ENCODE measurements at regions not wholly inside any gene's neighbourhood (a gene's known extent, or its start where the extent isn't known, plus 50 kb on each side); places are given as distances from the start of the nearest gene placed in this dataset.

- H3K9me3 ChIP-seq (ENCODE audit: insufficient read depth, low read depth, low read length): no peaks in the 10 kb centered on the region
- FAIRE-seq (no peak), DNase-seq (ENCODE audit: low read depth) (no peak)
- Mint-ChIP-seq H3K4me3 (ENCODE audit: unreplicated experiment) (no peak overlapping the region), H3K27ac (ENCODE audit: unreplicated experiment) (no peak overlapping the region), H3K36me3 (ENCODE audit: low read depth, unreplicated experiment) (no peaks in the 10 kb centered on the region), H3K4me1 (ENCODE audit: low read depth, unreplicated experiment) (peaks cover 2% of the 10 kb centered on the region), H3K9me3 (ENCODE audit: unreplicated experiment) (no peaks in the 10 kb centered on the region), H3K27me3 (ENCODE audit: low read depth, unreplicated experiment) (no peaks in the 10 kb centered on the region)
- H3K9ac ChIP-seq (ENCODE audit: low read length): no peak overlapping the region
- H3K4me2 ChIP-seq (ENCODE audit: low read length): no peak overlapping the region
- H3K4me1 ChIP-seq (ENCODE audit: insufficient read depth, low read length): no peaks in the 10 kb centered on the region
- no peak for TF ChIP-seq CTCF (IDR thresholded peaks at IDR 0.05; ENCODE audit: insufficient read depth, low read depth, low read length)
- no peak overlapping the region for H2AFZ ChIP-seq (ENCODE audit: low read depth, low read length)
- H3K27ac ChIP-seq (ENCODE audit: low read depth, low read length): no peak overlapping the region
- no peak overlapping the region for H3K4me3 ChIP-seq (ENCODE audit: insufficient read depth, low read depth, low read length)
- H3K27me3 ChIP-seq (ENCODE audit: insufficient read depth, low read length): no peaks in the 10 kb centered on the region
- H3K79me2 ChIP-seq (ENCODE audit: insufficient read depth, low read length): no peaks in the 10 kb centered on the region
- H4K20me1 ChIP-seq (ENCODE audit: insufficient read depth, low read length): no peaks in the 10 kb centered on the region
- no peaks in the 10 kb centered on the region for H3K36me3 ChIP-seq (ENCODE audit: insufficient read depth, low read length)
These were observed 335.1 kb upstream of the PDE4D start for GRCh38 chr5:60228676-60229075.

DNA sequence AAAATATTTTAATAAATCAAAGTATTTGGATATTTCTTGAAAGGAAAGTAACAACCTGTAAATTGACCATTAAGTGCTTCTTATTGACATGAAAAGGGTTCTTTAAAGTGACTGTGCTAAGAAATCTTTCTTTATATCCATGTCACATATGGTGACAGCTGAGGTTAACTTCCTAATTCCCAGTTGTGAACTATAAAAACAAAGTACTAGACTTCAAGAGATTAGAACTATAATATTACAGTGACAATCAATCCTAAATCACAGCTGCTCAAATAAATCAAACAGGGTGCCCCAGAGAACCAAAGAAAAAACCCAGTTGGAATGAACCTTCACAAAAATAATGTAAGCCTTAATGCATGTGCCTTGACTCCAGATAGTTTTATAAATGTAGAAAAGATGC lies 332.6 kb upstream of the PDE4D start:
- Histone ChIP-seq H4K20me1 (ENCODE audit: insufficient read depth, low read length) (no peaks in the 10 kb centered on the region), H3K27me3 (ENCODE audit: insufficient read depth, low read length) (no peaks in the 10 kb centered on the region), H3K9me3 (ENCODE audit: insufficient read depth, low read depth, low read length) (no peaks in the 10 kb centered on the region), H3K36me3 (ENCODE audit: insufficient read depth, low read length) (no peaks in the 10 kb centered on the region), H3K27ac (ENCODE audit: low read depth, low read length) (no peak overlapping the region), H3K79me2 (ENCODE audit: insufficient read depth, low read length) (no peaks in the 10 kb centered on the region), H3K4me2 (ENCODE audit: low read length) (no peak overlapping the region), H3K9ac (ENCODE audit: low read length) (no peak overlapping the region), H3K4me1 (ENCODE audit: insufficient read depth, low read length) (no peaks in the 10 kb centered on the region), H3K4me3 (ENCODE audit: insufficient read depth, low read depth, low read length) (no peak overlapping the region), H2AFZ (ENCODE audit: low read depth, low read length) (no peak overlapping the region)
- Mint-ChIP-seq H3K9me3 (ENCODE audit: unreplicated experiment) (no peaks in the 10 kb centered on the region), H3K4me1 (ENCODE audit: low read depth, unreplicated experiment) (peaks cover 5% of the 10 kb centered on the region), H3K27me3 (ENCODE audit: low read depth, unreplicated experiment) (no peaks in the 10 kb centered on the region), H3K4me3 (ENCODE audit: unreplicated experiment) (no peak overlapping the region), H3K27ac (ENCODE audit: unreplicated experiment) (no peak overlapping the region), H3K36me3 (ENCODE audit: low read depth, unreplicated experiment) (no peaks in the 10 kb centered on the region)
- FAIRE-seq (no peak), DNase-seq (ENCODE audit: low read depth) (no peak)
- no peak for TF ChIP-seq EZH2 (IDR thresholded peaks at IDR 0.05; ENCODE audit: insufficient read depth, low read length)
- no peak for TF ChIP-seq CTCF (IDR thresholded peaks at IDR 0.05; ENCODE audit: insufficient read depth, low read depth, low read length)

GRCh38 chr5:60223342-60223741 lies 329.8 kb upstream of the PDE4D start:
- H3K27ac ChIP-seq (ENCODE audit: low read depth, low read length): no peak overlapping the region
- FAIRE-seq: no peak

More at GRCh38 chr5:60223342-60223741, 329.8 kb upstream of the PDE4D start:
- Histone ChIP-seq H3K9ac (ENCODE audit: low read length) (no peak overlapping the region), H3K4me1 (ENCODE audit: insufficient read depth, low read length) (no peaks in the 10 kb centered on the region), H3K4me2 (ENCODE audit: low read length) (no peak overlapping the region), H3K79me2 (ENCODE audit: insufficient read depth, low read length) (no peaks in the 10 kb centered on the region), H3K9me3 (ENCODE audit: insufficient read depth, low read depth, low read length) (no peaks in the 10 kb centered on the region), H3K4me3 (ENCODE audit: insufficient read depth, low read depth, low read length) (no peak overlapping the region), H4K20me1 (ENCODE audit: insufficient read depth, low read length) (no peaks in the 10 kb centered on the region), H2AFZ (ENCODE audit: low read depth, low read length) (no peak overlapping the region), H3K36me3 (ENCODE audit: insufficient read depth, low read length) (no peaks in the 10 kb centered on the region), H3K27me3 (ENCODE audit: insufficient read depth, low read length) (no peaks in the 10 kb centered on the region)
- Mint-ChIP-seq H3K27ac (ENCODE audit: unreplicated experiment) (no peak overlapping the region), H3K9me3 (ENCODE audit: unreplicated experiment) (no peaks in the 10 kb centered on the region), H3K4me1 (ENCODE audit: low read depth, unreplicated experiment) (peaks cover 5% of the 10 kb centered on the region), H3K4me3 (ENCODE audit: unreplicated experiment) (no peak overlapping the region), H3K27me3 (ENCODE audit: low read depth, unreplicated experiment) (no peaks in the 10 kb centered on the region), H3K36me3 (ENCODE audit: low read depth, unreplicated experiment) (no peaks in the 10 kb centered on the region)
- DNase-seq (ENCODE audit: low read depth): peak; percentile 15
- TF ChIP-seq CTCF (IDR thresholded peaks at IDR 0.05; ENCODE audit: insufficient read depth, low read depth, low read length) (no peak), EZH2 (IDR thresholded peaks at IDR 0.05; ENCODE audit: insufficient read depth, low read length) (no peak)
